ENCODE measurements at regions not wholly inside any gene's neighbourhood (a gene's known extent, or its start where the extent isn't known, plus 50 kb on each side); places are given as distances from the start of the nearest gene placed in this dataset.
"Not testable (repeated sequence)": the region's sequence is repeated elsewhere in the genome, so short reads cannot be mapped to it uniquely, and the experiment has no call there.

DNA sequence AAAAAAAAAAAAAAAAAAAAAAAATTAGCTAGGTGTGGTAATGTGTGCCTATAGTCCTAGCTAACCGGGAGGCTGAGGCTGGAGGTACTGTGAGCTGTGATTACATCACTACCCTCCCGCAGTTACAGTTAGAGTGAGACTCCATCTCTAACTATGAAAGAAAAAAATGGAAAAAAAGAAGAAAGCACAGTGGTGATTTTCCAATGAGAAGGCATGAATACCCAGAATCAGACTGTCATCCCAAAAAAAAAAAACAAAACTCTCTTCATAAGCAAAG is 269.9 kb upstream of the MKLN1 start:
- no peaks in the 10 kb centered on the region for H4K20me1 ChIP-seq (ENCODE audit: control insufficient read depth, extremely low read depth, insufficient read depth, low read length)
- H3K27ac ChIP-seq (ENCODE audit: control insufficient read depth, insufficient read depth, low read length), result no peak overlapping the region
- no peaks in the 10 kb centered on the region for H3K9me3 ChIP-seq (ENCODE audit: control insufficient read depth, low read depth, low read length)
- no peaks in the 10 kb centered on the region for H3K27me3 ChIP-seq (ENCODE audit: control insufficient read depth, extremely low read depth, insufficient read depth, low read length)
- DNase-seq (ENCODE audit: low read depth, low spot score), result no peak
- H3K4me1 ChIP-seq (ENCODE audit: control insufficient read depth, extremely low read depth, insufficient read depth, low read length), result no peaks in the 10 kb centered on the region
- H3K4me2 ChIP-seq (ENCODE audit: control insufficient read depth, extremely low read depth, insufficient read depth, low read depth, low read length), result no peak overlapping the region
- H3K9me1 ChIP-seq (ENCODE audit: control insufficient read depth, extremely low read depth, insufficient read depth, low read length), result no peaks in the 10 kb centered on the region
- no peak overlapping the region for H2AFZ ChIP-seq (ENCODE audit: control insufficient read depth, low read length)
- no peak overlapping the region for H3K9ac ChIP-seq (ENCODE audit: control insufficient read depth, extremely low read depth, insufficient read depth, low read length)
- dilution Hi-C loops (cut with MboI; ENCODE audit: extremely low pct_ligation_motif_present, low sequenced_read_pairs), result no loop called here
- TF ChIP-seq, protein P1, sequence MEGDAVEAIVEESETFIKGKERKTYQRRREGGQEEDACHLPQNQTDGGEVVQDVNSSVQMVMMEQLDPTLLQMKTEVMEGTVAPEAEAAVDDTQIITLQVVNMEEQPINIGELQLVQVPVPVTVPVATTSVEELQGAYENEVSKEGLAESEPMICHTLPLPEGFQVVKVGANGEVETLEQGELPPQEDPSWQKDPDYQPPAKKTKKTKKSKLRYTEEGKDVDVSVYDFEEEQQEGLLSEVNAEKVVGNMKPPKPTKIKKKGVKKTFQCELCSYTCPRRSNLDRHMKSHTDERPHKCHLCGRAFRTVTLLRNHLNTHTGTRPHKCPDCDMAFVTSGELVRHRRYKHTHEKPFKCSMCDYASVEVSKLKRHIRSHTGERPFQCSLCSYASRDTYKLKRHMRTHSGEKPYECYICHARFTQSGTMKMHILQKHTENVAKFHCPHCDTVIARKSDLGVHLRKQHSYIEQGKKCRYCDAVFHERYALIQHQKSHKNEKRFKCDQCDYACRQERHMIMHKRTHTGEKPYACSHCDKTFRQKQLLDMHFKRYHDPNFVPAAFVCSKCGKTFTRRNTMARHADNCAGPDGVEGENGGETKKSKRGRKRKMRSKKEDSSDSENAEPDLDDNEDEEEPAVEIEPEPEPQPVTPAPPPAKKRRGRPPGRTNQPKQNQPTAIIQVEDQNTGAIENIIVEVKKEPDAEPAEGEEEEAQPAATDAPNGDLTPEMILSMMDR (optimal IDR thresholded peaks at IDR 0.05 in 1 of 3, IDR thresholded peaks at IDR 0.05 in 1 of 3, conservative IDR thresholded peaks at IDR 0.05 in 1 of 3; ENCODE audit: extremely low read depth in 1 of 3, insufficient read depth in 2 of 3, low read length in 3 of 3), result no peak
- H3K79me2 ChIP-seq (ENCODE audit: control insufficient read depth, insufficient read depth, low read length), result no peaks in the 10 kb centered on the region
- no peaks in the 10 kb centered on the region for H3K36me3 ChIP-seq (ENCODE audit: control insufficient read depth in 2 of 2, extremely low read depth in 1 of 2, insufficient read depth in 2 of 2, low read length in 2 of 2)
- FAIRE-seq, result no peak
- H3K4me3 ChIP-seq (ENCODE audit: control insufficient read depth in 2 of 3, extremely low read depth in 1 of 3, insufficient read depth in 2 of 3, low read depth in 1 of 3, low read length in 3 of 3), result no peak overlapping the region

DNA sequence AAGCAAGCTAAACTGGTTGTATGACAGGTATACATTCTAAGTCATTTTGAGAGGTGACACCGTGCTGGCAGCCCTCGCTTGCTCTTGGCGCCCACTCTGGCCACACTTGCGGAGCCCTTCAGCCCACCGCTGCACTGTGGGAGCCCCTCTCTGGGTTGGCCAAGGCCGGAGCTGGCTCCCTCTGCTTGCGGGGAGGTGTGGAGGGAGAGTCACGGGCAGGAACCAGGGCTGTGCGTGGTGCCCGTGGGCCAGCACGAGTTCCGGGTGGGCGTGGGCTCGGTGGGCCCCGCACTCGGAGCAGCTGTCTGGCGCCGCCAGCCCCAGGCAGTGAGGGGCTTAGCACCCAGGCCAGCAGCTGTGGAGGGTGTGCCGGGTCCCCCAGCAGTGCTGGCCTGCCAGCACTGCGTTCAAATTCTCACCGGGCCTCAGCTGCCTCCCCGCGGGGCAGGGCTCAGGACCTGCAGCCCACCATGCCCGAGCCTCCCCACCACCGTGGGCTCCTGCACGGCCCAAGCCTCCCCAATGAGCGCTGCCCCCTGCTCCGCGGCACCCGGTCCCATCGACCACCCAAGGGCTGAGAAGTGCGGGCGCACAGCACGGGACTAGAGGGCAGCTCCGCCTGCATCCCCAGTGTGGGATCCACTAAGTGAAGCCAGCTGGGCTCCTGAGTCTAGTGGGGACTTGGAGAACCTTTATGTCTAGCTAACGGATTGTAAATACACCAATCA is 269.0 kb upstream of the MKLN1 start:
- H3K9ac ChIP-seq (ENCODE audit: control insufficient read depth, extremely low read depth, insufficient read depth, low read length); DNase-seq (ENCODE audit: low read depth, low spot score); H4K20me1 ChIP-seq (ENCODE audit: control insufficient read depth, extremely low read depth, insufficient read depth, low read length); H3K4me1 ChIP-seq (ENCODE audit: control insufficient read depth, extremely low read depth, insufficient read depth, low read length); H3K27me3 ChIP-seq (ENCODE audit: control insufficient read depth, extremely low read depth, insufficient read depth, low read length); H3K9me3 ChIP-seq (ENCODE audit: control insufficient read depth, low read depth, low read length); H3K4me2 ChIP-seq (ENCODE audit: control insufficient read depth, extremely low read depth, insufficient read depth, low read depth, low read length); H3K4me3 ChIP-seq (ENCODE audit: control insufficient read depth in 2 of 3, extremely low read depth in 1 of 3, insufficient read depth in 2 of 3, low read depth in 1 of 3, low read length in 3 of 3); H3K9me1 ChIP-seq (ENCODE audit: control insufficient read depth, extremely low read depth, insufficient read depth, low read length); H3K36me3 ChIP-seq (ENCODE audit: control insufficient read depth in 2 of 2, extremely low read depth in 1 of 2, insufficient read depth in 2 of 2, low read length in 2 of 2); dilution Hi-C loops (cut with MboI; ENCODE audit: extremely low pct_ligation_motif_present, low sequenced_read_pairs); FAIRE-seq; H3K27ac ChIP-seq (ENCODE audit: control insufficient read depth, insufficient read depth, low read length); H3K79me2 ChIP-seq (ENCODE audit: control insufficient read depth, insufficient read depth, low read length); H2AFZ ChIP-seq (ENCODE audit: control insufficient read depth, low read length): not testable (repeated sequence)

DNA sequence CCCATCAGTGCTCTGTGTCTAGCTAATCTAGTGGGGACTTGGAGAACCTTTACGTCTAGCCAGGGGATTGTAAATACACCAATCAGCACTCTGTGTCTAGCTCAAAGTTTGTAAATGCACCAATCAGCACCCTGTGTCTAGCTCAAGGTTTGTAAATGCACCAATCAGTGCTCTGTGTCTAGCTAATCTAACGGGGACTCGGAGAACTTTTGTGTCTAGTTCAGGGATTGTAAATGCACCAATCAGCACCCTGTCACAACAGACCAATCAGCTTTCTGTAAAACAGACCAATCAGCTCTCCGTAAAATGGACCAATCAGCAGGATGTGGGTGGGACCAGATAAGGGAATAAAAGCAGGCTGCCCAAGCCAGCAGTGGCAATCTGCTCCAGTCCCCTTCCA is 268.3 kb upstream of the MKLN1 start:
- H3K27ac ChIP-seq (ENCODE audit: control insufficient read depth, insufficient read depth, low read length); H3K9ac ChIP-seq (ENCODE audit: control insufficient read depth, extremely low read depth, insufficient read depth, low read length); FAIRE-seq; H3K4me2 ChIP-seq (ENCODE audit: control insufficient read depth, extremely low read depth, insufficient read depth, low read depth, low read length); H4K20me1 ChIP-seq (ENCODE audit: control insufficient read depth, extremely low read depth, insufficient read depth, low read length); H3K9me3 ChIP-seq (ENCODE audit: control insufficient read depth, low read depth, low read length); H3K27me3 ChIP-seq (ENCODE audit: control insufficient read depth, extremely low read depth, insufficient read depth, low read length); H3K9me1 ChIP-seq (ENCODE audit: control insufficient read depth, extremely low read depth, insufficient read depth, low read length); H2AFZ ChIP-seq (ENCODE audit: control insufficient read depth, low read length); H3K79me2 ChIP-seq (ENCODE audit: control insufficient read depth, insufficient read depth, low read length); H3K4me1 ChIP-seq (ENCODE audit: control insufficient read depth, extremely low read depth, insufficient read depth, low read length); dilution Hi-C loops (cut with MboI; ENCODE audit: extremely low pct_ligation_motif_present, low sequenced_read_pairs); DNase-seq (ENCODE audit: low read depth, low spot score); H3K4me3 ChIP-seq (ENCODE audit: control insufficient read depth in 2 of 3, extremely low read depth in 1 of 3, insufficient read depth in 2 of 3, low read depth in 1 of 3, low read length in 3 of 3); H3K36me3 ChIP-seq (ENCODE audit: control insufficient read depth in 2 of 2, extremely low read depth in 1 of 2, insufficient read depth in 2 of 2, low read length in 2 of 2): not testable (repeated sequence)

Measured in keratinocyte (primary cell).